Esophagus squamous epithelium (tissue), 5 donors: ENCODE measurements at regions not wholly inside any gene's neighbourhood (a gene's known extent, or its start where the extent isn't known, plus 50 kb on each side); places are given as distances from the start of the nearest gene placed in this dataset.

Experiments
- DNase-seq: peaks from one replicate; lab custom pipeline; 2025; lab: John Stamatoyannopoulos, UW
- H3K27ac ChIP-seq, 4 donors: fragments of 200-600 bp; sonication (generic); one replicate each; pipeline ENCODE4 v1.5.1; 2016 to 2019; ENCODE audit warnings: mild to moderate bottlenecking in 1 of 4
- H3K27me3 ChIP-seq, 4 donors: fragments of 200-600 bp; sonication (generic); 1 replicate in 3 of 4; 2 replicates in 1 of 4; pipeline versions ENCODE4 v1.5.1 to v1.6.0; 2017 to 2021; ENCODE audit warnings: antibody characterized with exemption in 1 of 4
- H3K36me3 ChIP-seq, 3 donors: fragments of 200-600 bp; sonication (generic); one replicate each; pipeline ENCODE4 v1.5.1; 2016 to 2019
- H3K4me1 ChIP-seq, 3 donors: fragments of 200-600 bp; sonication (generic); one replicate each; pipeline ENCODE4 v1.5.1; 2017 to 2019
- H3K4me3 ChIP-seq, 4 donors: fragments of 200-600 bp; sonication (generic); 1 replicate in 3 of 4; 2 replicates in 1 of 4; pipeline ENCODE4 v1.5.1; 2016 to 2019; ENCODE audit warnings: mild to moderate bottlenecking in 2 of 4, moderate library complexity in 1 of 4
- H3K9me3 ChIP-seq, 3 donors: fragments of 200-600 bp; sonication (generic); one replicate each; pipeline ENCODE4 v1.5.1; 2016 to 2019
- CTCF ChIP-seq, 6 experiments: fragments of 450-650 bp in 4 of 6; fragments of 200-600 bp in 2 of 6; sonication (generic) in 2 of 6; IDR thresholded peaks; one replicate each; pipeline ENCODE4 v1.5.1; 2016 to 2019; ENCODE audit warnings: antibody characterized with exemption in 6 of 6, mild to moderate bottlenecking in 4 of 6, moderate library complexity in 4 of 6
- POLR2A ChIP-seq, 4 donors: fragments of 450-650 bp; IDR thresholded peaks; one replicate each; pipeline ENCODE4 v1.6.1; 2017; ENCODE audit warnings: antibody characterized with exemption in 4 of 4, mild to moderate bottlenecking in 4 of 4, moderate library complexity in 3 of 4
- whole genome bisulfite sequencing, 2 donors: methylation state at CpG; one replicate each; pipeline ENCODE4 v1.1.5; 2018; 5-methylcytosine and 5-hydroxymethylcytosine counted together
- intact Hi-C: fragments of 100-400 bp; cut with DNase I; formaldehyde crosslinking; loops from one replicate; pipeline ENCODE4 v1.15.0; 2022
- donor health status: DM: yes; HTN: yes; CAD: no.

GRCh38 chr6:15079288-15079817 is 166.5 kb upstream of the JARID2 start:
- Histone ChIP-seq H3K27me3 (no peaks in the 10 kb centered on the region), H3K4me3 (no peak overlapping the region), H3K27ac (no peak overlapping the region), H3K36me3 (no peaks in the 10 kb centered on the region), H3K4me1 (no peaks in the 10 kb centered on the region), H3K9me3 (no peaks in the 10 kb centered on the region)
- 78% methylated on average over 6 to 7 of the region's 7 CpGs for WGBS, 2 donors
- TF ChIP-seq CTCF (IDR thresholded peaks at IDR 0.05), result no peak
- TF ChIP-seq POLR2A (IDR thresholded peaks at IDR 0.05), result no peak
- intact Hi-C loops, result no loop called here
- DNase-seq, result no peak

- no peaks in the 10 kb centered on the region for H3K27me3 ChIP-seq
- intact Hi-C loops, result no loop called here
Measured at GRCh38 chr6:15080895-15081294, 165.0 kb upstream of the JARID2 start.

GRCh38 chr6:15081447-15081846 is 164.4 kb upstream of the JARID2 start:
- H3K4me1 ChIP-seq, result no peaks in the 10 kb centered on the region
- TF ChIP-seq POLR2A (IDR thresholded peaks at IDR 0.05) (no peak), CTCF (IDR thresholded peaks at IDR 0.05) (no peak)
- H3K4me3 ChIP-seq, result no peak overlapping the region
- no peaks in the 10 kb centered on the region for H3K36me3 ChIP-seq
- no peaks in the 10 kb centered on the region for H3K9me3 ChIP-seq
- 83 to 88% methylated on average over 2 of the region's 2 CpGs for WGBS, 2 donors
- H3K27me3 ChIP-seq, result no peaks in the 10 kb centered on the region
- intact Hi-C loops, result no loop called here
- no peak for DNase-seq
- H3K27ac ChIP-seq, result no peak overlapping the region

More at GRCh38 chr6:15080895-15081294, 165.0 kb upstream of the JARID2 start:
- DNase-seq, result no peak
- no peak overlapping the region for H3K4me3 ChIP-seq
- 60 to 82% methylated on average over 1 of the region's 1 CpG for WGBS, 2 donors
- TF ChIP-seq POLR2A (IDR thresholded peaks at IDR 0.05) (no peak), CTCF (IDR thresholded peaks at IDR 0.05) (no peak)
- no peak overlapping the region for H3K27ac ChIP-seq
- no peaks in the 10 kb centered on the region for H3K9me3 ChIP-seq
- H3K4me1 ChIP-seq, result no peaks in the 10 kb centered on the region
- no peaks in the 10 kb centered on the region for H3K36me3 ChIP-seq

GRCh38 chr6:15082708-15083107 is 163.2 kb upstream of the JARID2 start:
- WGBS, 2 donors, result 80 to 83% methylated on average over 8 of the region's 8 CpGs
- no peak for DNase-seq
- Histone ChIP-seq H3K27me3 (no peaks in the 10 kb centered on the region), H3K36me3 (no peaks in the 10 kb centered on the region), H3K4me3 (no peak overlapping the region), H3K4me1 (no peaks in the 10 kb centered on the region), H3K27ac (no peak overlapping the region), H3K9me3 (no peaks in the 10 kb centered on the region)
- no peak for TF ChIP-seq CTCF (IDR thresholded peaks at IDR 0.05)
- no peak for TF ChIP-seq POLR2A (IDR thresholded peaks at IDR 0.05)
- intact Hi-C loops, result no loop called here

- Histone ChIP-seq H3K4me3 (no peak overlapping the region), H3K4me1 (peaks cover 4 to 30% (median 4%) of the 10 kb centered on the region in 3 donors), H3K27me3 (no peaks in the 10 kb centered on the region), H3K27ac (no peak overlapping the region), H3K36me3 (no peaks in the 10 kb centered on the region), H3K9me3 (no peaks in the 10 kb centered on the region)
- intact Hi-C loops, result no loop called here
- 78 to 94% methylated on average over 9 to 11 of the region's 12 CpGs for WGBS, 2 donors
- TF ChIP-seq CTCF (IDR thresholded peaks at IDR 0.05) (no peak), POLR2A (IDR thresholded peaks at IDR 0.05) (no peak)
- no peak for DNase-seq
Measured at GRCh38 chr6:15086348-15087158, 159.3 kb upstream of the JARID2 start.
